Mesothelial cell of epicardium (in vitro differentiated cells): ENCODE measurements at regions not wholly inside any gene's neighbourhood (a gene's known extent, or its start where the extent isn't known, plus 50 kb on each side); places are given as distances from the start of the nearest gene placed in this dataset.

Experiments used
- DNase-seq, 2 experiments: peaks; one replicate each; pipeline ENCODE4 v3.0.0; 2021; ENCODE audit warnings: low spot score in 2 of 2; ENCODE audit not compliant: unreplicated experiment in 2 of 2
- H3K27ac Mint-ChIP-seq: 2 replicates; pipeline ENCODE4 v1.8.0; 2021; ENCODE audit warnings: mixed read lengths
- H3K27me3 Mint-ChIP-seq: 2 replicates; pipeline ENCODE4 v1.8.0; 2021; ENCODE audit warnings: low read depth, mixed read lengths
- H3K36me3 Mint-ChIP-seq: 2 replicates; pipeline ENCODE4 v1.8.0; 2021; ENCODE audit warnings: mixed read lengths
- H3K4me1 Mint-ChIP-seq: 2 replicates; pipeline ENCODE4 v1.8.0; 2021; ENCODE audit warnings: mixed read lengths
- H3K4me3 Mint-ChIP-seq: 2 replicates; pipeline ENCODE4 v1.8.0; 2021; ENCODE audit warnings: mild to moderate bottlenecking, moderate library complexity, mixed read lengths
- H3K9me3 Mint-ChIP-seq: 2 replicates; pipeline ENCODE4 v1.8.0; 2021; ENCODE audit warnings: mixed read lengths
- TF ChIP-seq, protein P1 (sequence below): fragments of 200-600 bp; sonication (generic); IDR thresholded peaks from one replicate; pipeline ENCODE4 v1.5.0; 2021; ENCODE audit warnings: antibody characterized with exemption; ENCODE audit not compliant: unreplicated experiment

- Mint-ChIP-seq H3K9me3 (peaks cover 5% of the 10 kb centered on the region), H3K4me3 (no peak overlapping the region), H3K27me3 (no peaks in the 10 kb centered on the region), H3K27ac (no peak overlapping the region), H3K4me1 (peaks cover 17% of the 10 kb centered on the region), H3K36me3 (no peaks in the 10 kb centered on the region)
- no peak for DNase-seq
- TF ChIP-seq, protein P1, sequence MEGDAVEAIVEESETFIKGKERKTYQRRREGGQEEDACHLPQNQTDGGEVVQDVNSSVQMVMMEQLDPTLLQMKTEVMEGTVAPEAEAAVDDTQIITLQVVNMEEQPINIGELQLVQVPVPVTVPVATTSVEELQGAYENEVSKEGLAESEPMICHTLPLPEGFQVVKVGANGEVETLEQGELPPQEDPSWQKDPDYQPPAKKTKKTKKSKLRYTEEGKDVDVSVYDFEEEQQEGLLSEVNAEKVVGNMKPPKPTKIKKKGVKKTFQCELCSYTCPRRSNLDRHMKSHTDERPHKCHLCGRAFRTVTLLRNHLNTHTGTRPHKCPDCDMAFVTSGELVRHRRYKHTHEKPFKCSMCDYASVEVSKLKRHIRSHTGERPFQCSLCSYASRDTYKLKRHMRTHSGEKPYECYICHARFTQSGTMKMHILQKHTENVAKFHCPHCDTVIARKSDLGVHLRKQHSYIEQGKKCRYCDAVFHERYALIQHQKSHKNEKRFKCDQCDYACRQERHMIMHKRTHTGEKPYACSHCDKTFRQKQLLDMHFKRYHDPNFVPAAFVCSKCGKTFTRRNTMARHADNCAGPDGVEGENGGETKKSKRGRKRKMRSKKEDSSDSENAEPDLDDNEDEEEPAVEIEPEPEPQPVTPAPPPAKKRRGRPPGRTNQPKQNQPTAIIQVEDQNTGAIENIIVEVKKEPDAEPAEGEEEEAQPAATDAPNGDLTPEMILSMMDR, result no peak
These were observed 281.2 kb downstream of the QDPR start for GRCh38 chr4:17230727-17231126.

DNA sequence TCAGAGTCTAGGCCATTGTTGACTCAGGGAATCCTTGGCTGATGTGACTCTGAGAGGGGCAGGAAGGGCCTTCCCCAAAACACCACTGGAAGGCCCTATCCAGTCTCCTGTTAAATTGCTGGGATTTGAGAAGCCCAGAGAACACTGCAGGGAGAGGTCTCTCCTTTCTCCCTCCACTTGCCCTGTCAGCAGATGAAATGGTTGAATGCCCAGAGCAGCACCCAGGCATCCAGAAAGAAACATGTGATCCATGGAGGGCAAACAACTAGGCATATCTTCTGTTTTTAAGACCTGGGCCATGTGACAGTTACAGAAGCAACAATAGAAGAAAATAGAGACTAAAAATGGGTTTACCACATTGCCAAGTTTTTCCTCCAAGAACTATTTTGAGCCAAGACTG is 291.1 kb downstream of the QDPR start:
- H3K36me3 Mint-ChIP-seq, result no peaks in the 10 kb centered on the region
- H3K27ac Mint-ChIP-seq, result no peak overlapping the region
- no peaks in the 10 kb centered on the region for H3K4me1 Mint-ChIP-seq
- H3K4me3 Mint-ChIP-seq, result no peak overlapping the region
- TF ChIP-seq, protein P1, result no peak
- peaks cover 7% of the 10 kb centered on the region for H3K9me3 Mint-ChIP-seq
- peaks cover 5% of the 10 kb centered on the region for H3K27me3 Mint-ChIP-seq
- no peak for DNase-seq

- no peak for DNase-seq
- H3K36me3 Mint-ChIP-seq, result no peaks in the 10 kb centered on the region
- no peak overlapping the region for H3K4me3 Mint-ChIP-seq
- H3K27ac Mint-ChIP-seq, result no peak overlapping the region
- peaks cover 5% of the 10 kb centered on the region for H3K27me3 Mint-ChIP-seq
- TF ChIP-seq, protein P1, result no peak
- peaks cover 20% of the 10 kb centered on the region for H3K9me3 Mint-ChIP-seq
- no peaks in the 10 kb centered on the region for H3K4me1 Mint-ChIP-seq
These were observed 293.1 kb downstream of the QDPR start for GRCh38 chr4:17218786-17219185.

GRCh38 chr4:17206829-17207801 is 304.8 kb downstream of the QDPR start:
- TF ChIP-seq, protein P1, result no peak
- Mint-ChIP-seq H3K4me1 (peaks cover 8% of the 10 kb centered on the region), H3K4me3 (no peak overlapping the region), H3K9me3 (peaks cover 4% of the 10 kb centered on the region), H3K27ac (no peak overlapping the region), H3K36me3 (no peaks in the 10 kb centered on the region), H3K27me3 (peaks cover 27% of the 10 kb centered on the region)
- DNase-seq, result no peak

DNA sequence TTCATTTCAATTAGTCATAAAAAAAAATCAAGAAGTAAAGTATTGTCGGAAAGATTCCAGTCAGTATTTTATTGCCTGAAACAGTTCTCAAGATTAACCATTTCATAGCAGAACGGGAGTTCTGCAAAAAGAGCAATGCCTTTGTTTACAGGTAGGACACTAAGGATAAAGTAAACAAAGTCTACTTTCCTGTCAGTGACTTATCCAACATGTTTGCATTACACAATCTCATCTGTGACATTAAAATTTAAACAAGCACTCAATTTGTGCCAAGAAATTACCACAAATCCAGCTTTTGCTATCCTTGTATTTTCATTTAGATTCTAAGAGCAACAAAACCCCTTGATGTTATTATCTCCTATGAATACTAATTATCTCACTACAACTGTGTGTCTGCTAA is 306.5 kb upstream of the LDB2 start:
- TF ChIP-seq, protein P1, result no peak
- Mint-ChIP-seq H3K9me3 (peaks cover 3% of the 10 kb centered on the region), H3K27me3 (peaks cover 27% of the 10 kb centered on the region), H3K27ac (no peak overlapping the region), H3K4me3 (no peak overlapping the region), H3K4me1 (peaks cover 8% of the 10 kb centered on the region), H3K36me3 (no peaks in the 10 kb centered on the region)
- no peak for DNase-seq
